ENCODE measurements at regions not wholly inside any gene's neighbourhood (a gene's known extent, or its start where the extent isn't known, plus 50 kb on each side); places are given as distances from the start of the nearest gene placed in this dataset.

GRCh38 chr11:19561011-19561410 lies 151.6 kb upstream of the NAV2 start:
- H3K27me3 Mint-ChIP-seq, result peaks cover 9% of the 10 kb centered on the region
- H3K9me3 ChIP-seq (ENCODE audit: control extremely low read depth in 1 of 3, control insufficient read depth in 2 of 3, insufficient read depth in 1 of 3, low read length in 2 of 3), result no peaks in the 10 kb centered on the region
- H3K4me3 ChIP-seq (ENCODE audit: control extremely low read depth in 1 of 5, extremely low read depth in 1 of 5, insufficient read depth in 1 of 5, low read depth in 2 of 5, low read length in 4 of 5), result no peak overlapping the region
- no peaks in the 10 kb centered on the region for H3K9me3 Mint-ChIP-seq (ENCODE audit: insufficient read depth)
- no peak overlapping the region for H3K4me3 Mint-ChIP-seq
- ChIA-PET POLR2A (no interaction called here), CTCF (interaction anchor here (0.9 to 3.4 kb wide), 14 partner anchors 8 to 572 kb away, joined by 3 to 20 read pairs (median 4); no protein-coding TSS in a partner anchor)
- H3K4me1 ChIP-seq (ENCODE audit: control insufficient read depth in 2 of 2, insufficient read depth in 2 of 2, low read length in 2 of 2), result no peaks in the 10 kb centered on the region
- H2AFZ ChIP-seq (ENCODE audit: insufficient read depth, low read depth, low read length, poor library complexity, severe bottlenecking), result no peak overlapping the region
- H3K27ac Mint-ChIP-seq, result no peak overlapping the region
- TF ChIP-seq CTCF (IDR thresholded peaks at IDR 0.05), result no peak
- no peak for TF ChIP-seq EZH2 (IDR thresholded peaks at IDR 0.05; ENCODE audit: borderline replicate concordance, insufficient read depth, low read depth, low read length, poor library complexity, severe bottlenecking)
- no peak overlapping the region for H3K4me2 ChIP-seq (replicated peaks; ENCODE audit: low read depth, low read length, poor library complexity, severe bottlenecking)
- H3K79me2 ChIP-seq (ENCODE audit: control insufficient read depth, insufficient read depth, low read length), result no peaks in the 10 kb centered on the region
- no peaks in the 10 kb centered on the region for H3K36me3 ChIP-seq (replicated peaks in 1 of 2; ENCODE audit: control extremely low read depth in 1 of 2, control insufficient read depth in 1 of 2, extremely low read depth in 1 of 2, insufficient read depth in 2 of 2, low read length in 1 of 2)
- peaks cover 1% of the 10 kb centered on the region for H3K4me1 Mint-ChIP-seq
- WGBS (ENCODE audit: insufficient coverage), result 90% methylated on average over 2 of the region's 8 CpGs
- no peak for DNase-seq
- H3K27me3 ChIP-seq (replicated peaks in 1 of 4; ENCODE audit: control extremely low read depth in 1 of 4, control insufficient read depth in 3 of 4, insufficient read depth in 4 of 4, low read length in 3 of 4), result peaks cover 0 to 23% (median 7%) of the 10 kb centered on the region in 4 experiments
- no peak for ATAC-seq (ENCODE audit: low read depth)
- H3K9ac ChIP-seq (ENCODE audit: low read length), result no peak overlapping the region
- no peak overlapping the region for H3K27ac ChIP-seq (ENCODE audit: low read length in 2 of 2)
- intact Hi-C loops (cut with micrococcal nuclease), result loop anchor here (5.0 kb wide), 1 partner anchor 571 kb away; no protein-coding TSS in a partner anchor
- no peaks in the 10 kb centered on the region for H4K20me1 ChIP-seq (ENCODE audit: control insufficient read depth, insufficient read depth, low read length, poor library complexity, severe bottlenecking)

- DNase-seq, result no peak
- H3K27ac Mint-ChIP-seq, result no peak overlapping the region
- no peak for ATAC-seq (ENCODE audit: low read depth)
- H3K79me2 ChIP-seq (ENCODE audit: control insufficient read depth, insufficient read depth, low read length), result no peaks in the 10 kb centered on the region
- POLR2A ChIA-PET, result no interaction called here
- no peak overlapping the region for H3K9ac ChIP-seq (ENCODE audit: low read length)
- 79% methylated on average over 4 of the region's 5 CpGs for WGBS (ENCODE audit: insufficient coverage)
- no peak overlapping the region for H3K4me3 Mint-ChIP-seq
- H3K9me3 ChIP-seq (ENCODE audit: control extremely low read depth in 1 of 3, control insufficient read depth in 2 of 3, insufficient read depth in 1 of 3, low read length in 2 of 3), result no peaks in the 10 kb centered on the region
- no peaks in the 10 kb centered on the region for H3K36me3 ChIP-seq (replicated peaks in 1 of 2; ENCODE audit: control extremely low read depth in 1 of 2, control insufficient read depth in 1 of 2, extremely low read depth in 1 of 2, insufficient read depth in 2 of 2, low read length in 1 of 2)
- intact Hi-C loops (cut with micrococcal nuclease), result loop anchor here (5.0 kb wide), 1 partner anchor 572 kb away; no protein-coding TSS in a partner anchor
- H3K4me3 ChIP-seq (ENCODE audit: control extremely low read depth in 1 of 5, extremely low read depth in 1 of 5, insufficient read depth in 1 of 5, low read depth in 2 of 5, low read length in 4 of 5), result no peak overlapping the region
- H3K4me2 ChIP-seq (replicated peaks; ENCODE audit: low read depth, low read length, poor library complexity, severe bottlenecking), result no peak overlapping the region
- H3K27ac ChIP-seq (ENCODE audit: low read length in 2 of 2), result no peak overlapping the region
- H3K4me1 ChIP-seq (ENCODE audit: control insufficient read depth in 2 of 2, insufficient read depth in 2 of 2, low read length in 2 of 2), result no peaks in the 10 kb centered on the region
- CTCF ChIA-PET, result interaction anchor here (0.7 to 3.4 kb wide), 18 partner anchors 9 to 573 kb away, joined by 3 to 20 read pairs (median 4); no protein-coding TSS in a partner anchor
- H3K9me3 Mint-ChIP-seq (ENCODE audit: insufficient read depth), result no peaks in the 10 kb centered on the region
- H2AFZ ChIP-seq (ENCODE audit: insufficient read depth, low read depth, low read length, poor library complexity, severe bottlenecking), result no peak overlapping the region
- H3K27me3 ChIP-seq (replicated peaks in 1 of 4; ENCODE audit: control extremely low read depth in 1 of 4, control insufficient read depth in 3 of 4, insufficient read depth in 4 of 4, low read length in 3 of 4), result peaks cover 0 to 23% (median 7%) of the 10 kb centered on the region in 4 experiments
- TF ChIP-seq EZH2 (IDR thresholded peaks at IDR 0.05; ENCODE audit: borderline replicate concordance, insufficient read depth, low read depth, low read length, poor library complexity, severe bottlenecking) (no peak), CTCF (IDR thresholded peaks at IDR 0.05) (no peak)
- H4K20me1 ChIP-seq (ENCODE audit: control insufficient read depth, insufficient read depth, low read length, poor library complexity, severe bottlenecking), result no peaks in the 10 kb centered on the region
- peaks cover 11% of the 10 kb centered on the region for H3K27me3 Mint-ChIP-seq
- H3K4me1 Mint-ChIP-seq, result peaks cover 1% of the 10 kb centered on the region
Observed at GRCh38 chr11:19560156-19560555, 152.5 kb upstream of the NAV2 start.

Data from B cell (primary cell).